ENCODE measurements at regions not wholly inside any gene's neighbourhood (a gene's known extent, or its start where the extent isn't known, plus 50 kb on each side); places are given as distances from the start of the nearest gene placed in this dataset.

- no peak for TF ChIP-seq FOS (IDR thresholded peaks at IDR 0.05; ENCODE audit: low read depth, low read length)
Measured at GRCh38 chr16:85529489-85530369, 83.4 kb upstream of the GSE1 start (continued).

- Histone ChIP-seq H3K9ac (ENCODE audit: low read depth, low read length) (no peak overlapping the region), H2AK9ac (replicated peaks; ENCODE audit: low read depth, low read length, poor library complexity) (no peak overlapping the region), H2BK20ac (ENCODE audit: low read depth, low read length) (no peak overlapping the region), H3K14ac (replicated peaks; ENCODE audit: low read depth, low read length) (no peak overlapping the region), H2AK5ac (ENCODE audit: low read depth, low read length) (no peak overlapping the region), H2AFZ (replicated peaks; ENCODE audit: low read length, poor library complexity) (no peak overlapping the region), H4K20me1 (ENCODE audit: insufficient read depth, low read length) (peaks cover 4% of the 10 kb centered on the region), H4K5ac (ENCODE audit: low read depth, low read length) (no peak overlapping the region), H3K36me3 (ENCODE audit: control insufficient read depth, insufficient read depth, low read length) (no peaks in the 10 kb centered on the region), H3K79me1 (ENCODE audit: low read depth in 1 of 2, low read length in 2 of 2) (peaks cover 20 to 21% of the 10 kb centered on the region in 2 experiments; a peak in 3 of 4 replicates), H2BK120ac (ENCODE audit: low read depth, low read length) (no peak overlapping the region), H3K27ac (ENCODE audit: insufficient read depth, low read length) (no peak overlapping the region), H3K4me2 (ENCODE audit: low read depth, low read length) (no peak overlapping the region), H3K27me3 (ENCODE audit: control insufficient read depth, insufficient read depth, low read length) (no peaks in the 10 kb centered on the region), H3K18ac (ENCODE audit: low read depth, low read length) (no peak overlapping the region), H3K23ac (ENCODE audit: low read depth, low read length) (no peak overlapping the region), H2BK15ac (ENCODE audit: low read depth, low read length) (no peak overlapping the region), H2BK5ac (ENCODE audit: low read depth, low read length, poor library complexity, severe bottlenecking) (no peak overlapping the region), H3K4me3 (ENCODE audit: insufficient read depth, low read depth, low read length) (no peak overlapping the region), H3K9me3 (ENCODE audit: control insufficient read depth, insufficient read depth, low read length) (no peaks in the 10 kb centered on the region), H4K91ac (ENCODE audit: insufficient read depth, low read depth, low read length) (no peak overlapping the region), H3K56ac (ENCODE audit: extremely low read depth, insufficient read depth, low read length) (no peak overlapping the region), H3K9me1 (ENCODE audit: insufficient read depth, low read length) (no peaks in the 10 kb centered on the region), H3K4ac (ENCODE audit: low read depth, low read length) (no peak overlapping the region), H4K8ac (ENCODE audit: low read depth in 2 of 2, low read length in 2 of 2) (no peak overlapping the region), H3K4me1 (ENCODE audit: control insufficient read depth, insufficient read depth, low read length) (peaks cover under 1% of the 10 kb centered on the region; the same call in 1 of the 2 replicates)
- WGBS, 2 experiments (ENCODE audit: extremely low coverage in 2 of 2, insufficient read length in 1 of 2): 85% methylated on average over 5 of the region's 10 CpGs; no CpG with 5 or more reads in 1 of the 2 experiments
- CTCF ChIA-PET: interaction anchor here (0.6 to 1.3 kb wide), 2 partner anchors 12 to 27 kb away, joined by 3 read pairs; no protein-coding TSS in a partner anchor
- DNase-seq: no peak
- dilution Hi-C loops (cut with HindIII; ENCODE audit: low sequenced_read_pairs, unreplicated experiment) (no loop called here), intact Hi-C loops (cut with micrococcal nuclease) (no loop called here), in situ Hi-C loops (cut with MboI; ENCODE audit: low sequenced_read_pairs) (no loop called here)
- BruUV-seq (replicated peaks): no TSS peak
- TF ChIP-seq POLR2A (IDR thresholded peaks at IDR 0.05; ENCODE audit: low read depth, low read length) (no peak), CEBPB (IDR thresholded peaks at IDR 0.05; ENCODE audit: low read depth, low read length) (0 out of 2 replicates have a peak, but pooled peaks have one; percentile 3)
- POLR2A ChIA-PET (ENCODE audit: unreplicated experiment): no interaction called here
- ATAC-seq (ENCODE audit: low read depth): no peak
Measured at GRCh38 chr16:85530370-85530739, 82.8 kb upstream of the GSE1 start.

Data from IMR-90 (cell line).